ENCODE measurements at regions not wholly inside any gene's neighbourhood (a gene's known extent, or its start where the extent isn't known, plus 50 kb on each side); places are given as distances from the start of the nearest gene placed in this dataset.

DNA sequence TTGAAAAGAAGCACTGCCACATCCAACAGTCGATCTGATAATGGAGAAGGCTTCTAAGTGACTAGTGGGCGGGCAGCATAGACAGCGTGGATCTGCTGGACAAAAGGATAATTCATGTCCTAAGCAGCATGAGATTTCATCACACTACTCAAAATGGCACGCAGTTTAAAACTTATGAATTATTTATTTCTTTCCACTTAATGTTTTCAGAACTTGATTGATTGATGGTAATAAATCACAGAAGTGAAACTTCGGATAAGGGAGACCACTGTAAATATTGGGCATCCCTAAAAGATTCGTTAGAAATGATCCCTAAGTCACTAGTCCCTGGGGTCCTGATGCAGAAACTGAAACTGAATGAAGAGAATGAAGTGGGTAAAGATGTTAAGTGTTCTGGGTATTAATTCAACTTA, 93.0 kb upstream of the ANK2 start:
- 17% methylated on average over 1 of the region's 6 CpGs; no CpG with 5 or more reads in 1 of the 2 experiments for WGBS, 2 experiments (ENCODE audit: extremely low coverage in 2 of 2, insufficient read length in 1 of 2)

More for the DNA sequence above, 93.0 kb upstream of the ANK2 start:
- ATAC-seq (ENCODE audit: low read depth) (no peak), DNase-seq (no peak)
- Histone ChIP-seq H3K36me3 (ENCODE audit: control insufficient read depth, insufficient read depth, low read length) (no peaks in the 10 kb centered on the region), H3K4me1 (ENCODE audit: control insufficient read depth, insufficient read depth, low read length) (no peaks in the 10 kb centered on the region), H3K18ac (ENCODE audit: low read depth, low read length) (no peak overlapping the region), H3K27ac (ENCODE audit: insufficient read depth, low read length) (no peak overlapping the region), H2AFZ (replicated peaks; ENCODE audit: low read length, poor library complexity) (no peak overlapping the region), H3K4me2 (ENCODE audit: low read depth, low read length) (no peak overlapping the region), H2BK20ac (ENCODE audit: low read depth, low read length) (no peak overlapping the region), H2BK5ac (ENCODE audit: low read depth, low read length, poor library complexity, severe bottlenecking) (no peak overlapping the region), H4K5ac (ENCODE audit: low read depth, low read length) (no peak overlapping the region), H2AK5ac (ENCODE audit: low read depth, low read length) (no peak overlapping the region), H3K4me3 (ENCODE audit: insufficient read depth, low read depth, low read length) (no peak overlapping the region), H3K14ac (replicated peaks; ENCODE audit: low read depth, low read length) (no peak overlapping the region), H3K9me3 (ENCODE audit: control insufficient read depth, insufficient read depth, low read length) (no peaks in the 10 kb centered on the region), H2AK9ac (replicated peaks; ENCODE audit: low read depth, low read length, poor library complexity) (no peak overlapping the region), H2BK15ac (ENCODE audit: low read depth, low read length) (no peak overlapping the region), H4K91ac (ENCODE audit: insufficient read depth, low read depth, low read length) (no peak overlapping the region), H3K9me1 (ENCODE audit: insufficient read depth, low read length) (no peaks in the 10 kb centered on the region), H3K9ac (ENCODE audit: low read depth, low read length) (no peak overlapping the region), H3K23ac (ENCODE audit: low read depth, low read length) (no peak overlapping the region), H3K4ac (ENCODE audit: low read depth, low read length) (no peak overlapping the region), H4K8ac (ENCODE audit: low read depth in 2 of 2, low read length in 2 of 2) (no peak overlapping the region), H2BK120ac (ENCODE audit: low read depth, low read length) (no peak overlapping the region), H4K20me1 (ENCODE audit: insufficient read depth, low read length) (no peaks in the 10 kb centered on the region), H3K79me1 (ENCODE audit: low read depth in 1 of 2, low read length in 2 of 2) (no peaks in the 10 kb centered on the region), H3K27me3 (ENCODE audit: control insufficient read depth, insufficient read depth, low read length) (no peaks in the 10 kb centered on the region), H3K56ac (ENCODE audit: extremely low read depth, insufficient read depth, low read length) (no peak overlapping the region)
- CTCF ChIA-PET = no interaction called here
- dilution Hi-C loops (cut with HindIII; ENCODE audit: low sequenced_read_pairs, unreplicated experiment) = no loop called here
- in situ Hi-C loops (cut with MboI; ENCODE audit: low sequenced_read_pairs) = no loop called here
- POLR2A ChIA-PET (ENCODE audit: unreplicated experiment) = no interaction called here
- intact Hi-C loops (cut with micrococcal nuclease) = no loop called here
- TF ChIP-seq NFE2L2 (IDR thresholded peaks at IDR 0.05; ENCODE audit: low read depth, low read length) (no peak), MAFK (IDR thresholded peaks at IDR 0.05; ENCODE audit: low read depth, low read length) (no peak), CTCF (conservative IDR thresholded peaks at IDR 0.05; ENCODE audit: low read depth, low read length) (no peak), MAZ (IDR thresholded peaks at IDR 0.05; ENCODE audit: borderline replicate concordance, low read depth, low read length) (no peak), MXI1 (IDR thresholded peaks at IDR 0.05; ENCODE audit: borderline replicate concordance, low read depth, low read length) (no peak), POLR2A (IDR thresholded peaks at IDR 0.05; ENCODE audit: low read depth, low read length) (no peak), RAD21 (IDR thresholded peaks at IDR 0.05; ENCODE audit: low read length) (no peak), FOS (IDR thresholded peaks at IDR 0.05; ENCODE audit: low read depth, low read length) (no peak), RFX5 (IDR thresholded peaks at IDR 0.05; ENCODE audit: low read depth, low read length) (no peak), CEBPB (IDR thresholded peaks at IDR 0.05; ENCODE audit: low read depth, low read length) (no peak), CHD1 (IDR thresholded peaks at IDR 0.05; ENCODE audit: low read depth, low read length) (no peak), BHLHE40 (IDR thresholded peaks at IDR 0.05; ENCODE audit: low read depth, low read length) (no peak), ELK1 (IDR thresholded peaks at IDR 0.05; ENCODE audit: borderline replicate concordance, low read depth, low read length) (no peak), RCOR1 (IDR thresholded peaks at IDR 0.05; ENCODE audit: insufficient replicate concordance, low read length) (no peak), SMC3 (IDR thresholded peaks at IDR 0.05; ENCODE audit: low read depth, low read length) (no peak)
- TF ChIP-seq, protein P1, sequence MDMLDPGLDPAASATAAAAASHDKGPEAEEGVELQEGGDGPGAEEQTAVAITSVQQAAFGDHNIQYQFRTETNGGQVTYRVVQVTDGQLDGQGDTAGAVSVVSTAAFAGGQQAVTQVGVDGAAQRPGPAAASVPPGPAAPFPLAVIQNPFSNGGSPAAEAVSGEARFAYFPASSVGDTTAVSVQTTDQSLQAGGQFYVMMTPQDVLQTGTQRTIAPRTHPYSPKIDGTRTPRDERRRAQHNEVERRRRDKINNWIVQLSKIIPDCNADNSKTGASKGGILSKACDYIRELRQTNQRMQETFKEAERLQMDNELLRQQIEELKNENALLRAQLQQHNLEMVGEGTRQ (IDR thresholded peaks at IDR 0.05; ENCODE audit: low read depth, low read length) = no peak
- no TSS peak for BruUV-seq (replicated peaks)

All from IMR-90 (cell line).